SK-N-MC (cell line): ENCODE measurements at regions not wholly inside any gene's neighbourhood (a gene's known extent, or its start where the extent isn't known, plus 50 kb on each side); places are given as distances from the start of the nearest gene placed in this dataset.

Experiments used
- EZH2 ChIP-seq: fragments of 200-600 bp; sonication (generic); IDR thresholded peaks from one replicate; pipeline ENCODE4 v1.6.1; 2017; ENCODE audit warnings: antibody characterized with exemption
- FOXP2 ChIP-seq: optimal IDR thresholded peaks from 2 replicates; pipeline ENCODE3; 2011; ENCODE audit warnings: mild to moderate bottlenecking, moderate library complexity; ENCODE audit not compliant: insufficient read depth; ENCODE audit errors: extremely low read length, control extremely low read depth
- POLR2AphosphoS5 ChIP-seq: IDR thresholded peaks from 2 replicates; pipeline ENCODE4 v1.6.1; 2012; ENCODE audit warnings: mild to moderate bottlenecking, low read depth, low read length, borderline replicate concordance

DNA sequence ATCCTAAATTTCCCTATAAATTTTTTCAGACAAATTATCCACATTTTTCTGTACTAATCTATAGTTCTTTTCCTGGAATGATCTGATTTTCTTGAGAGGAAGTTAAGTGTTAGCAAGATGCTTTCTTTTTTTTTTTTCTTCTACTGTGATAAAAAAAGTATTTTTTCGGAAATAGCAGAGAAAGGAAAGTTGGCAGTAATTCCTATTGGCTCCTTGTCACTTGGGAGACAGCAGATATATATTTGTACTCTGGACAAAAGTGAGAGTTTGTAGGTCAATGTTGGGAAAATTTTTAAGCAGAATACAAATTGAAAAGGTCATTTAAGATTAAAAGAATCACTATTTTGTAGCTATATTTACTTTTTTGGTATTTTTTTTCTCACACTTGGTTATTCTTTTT is 635.7 kb upstream of the NRXN1 start:
- TF ChIP-seq EZH2 (no peak), POLR2AphosphoS5 (no peak), FOXP2 (no peak)
